AG08396 (cell line): ENCODE measurements at regions not wholly inside any gene's neighbourhood (a gene's known extent, or its start where the extent isn't known, plus 50 kb on each side); places are given as distances from the start of the nearest gene placed in this dataset.
"Not testable (repeated sequence)": the region's sequence is repeated elsewhere in the genome, so short reads cannot be mapped to it uniquely, and the experiment has no call there.

Experiments
- DNase-seq: peaks from one replicate; pipeline ENCODE4 v3.0.0; 2012; ENCODE audit warnings: low spot score, mixed read lengths

DNA sequence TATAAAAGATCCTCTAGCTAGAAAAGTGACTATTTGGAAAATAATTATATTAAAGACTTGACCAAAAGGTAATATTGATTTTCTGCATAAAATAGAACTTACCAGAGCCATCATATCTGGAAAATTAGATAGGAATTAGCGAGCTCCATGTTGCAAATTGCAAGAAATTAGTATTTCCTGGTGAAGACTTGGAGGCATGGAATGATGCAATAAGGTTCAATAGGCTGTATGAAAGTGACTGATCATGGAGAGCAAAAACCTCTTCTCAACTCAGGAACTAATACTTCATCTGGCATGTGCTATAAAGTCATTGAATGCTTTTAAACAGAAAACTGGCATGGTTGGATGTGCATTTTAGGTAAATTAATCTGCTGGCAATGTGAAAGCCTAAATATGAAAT, 66.3 kb upstream of the UFM1 start:
- no peak for DNase-seq

- no peak for DNase-seq
Measured at GRCh38 chr13:38265132-38265497, 84.5 kb upstream of the UFM1 start.

DNA sequence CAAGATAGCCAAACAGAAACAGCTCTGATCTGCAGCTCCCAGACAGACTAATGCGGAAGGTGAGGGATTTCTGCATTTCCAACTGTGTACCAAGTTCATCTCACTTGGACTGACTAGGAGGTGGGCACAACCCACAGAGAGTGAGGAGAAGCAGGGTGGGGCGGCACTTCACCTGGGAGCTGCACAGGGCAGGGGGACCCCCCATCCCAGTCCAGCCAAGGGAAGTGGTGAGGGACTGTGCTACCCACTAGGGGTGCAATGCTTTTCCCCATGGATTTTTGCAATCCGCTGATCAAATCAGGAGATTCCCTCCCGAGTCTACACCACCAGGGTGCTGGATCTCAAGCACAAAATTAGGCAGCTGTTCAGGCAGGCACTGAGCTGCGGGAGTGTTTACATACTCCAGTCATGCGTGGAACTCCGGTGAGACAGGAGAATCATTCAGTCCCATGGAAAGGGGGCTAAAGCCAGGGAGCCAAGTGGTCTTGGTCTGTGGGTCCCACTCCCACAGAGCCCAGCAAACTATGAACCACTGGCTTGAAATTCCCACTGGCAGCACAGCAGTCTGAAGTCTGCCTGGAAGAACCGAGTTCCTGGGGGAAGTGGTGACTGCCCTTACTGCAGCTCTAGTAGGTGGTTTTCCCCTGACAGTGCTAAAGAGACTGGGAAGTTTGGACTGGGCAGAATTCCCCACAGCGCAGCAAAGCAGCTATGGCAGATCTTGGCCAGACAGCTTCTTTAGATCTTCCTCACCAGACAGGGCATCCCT, 85.1 kb upstream of the UFM1 start:
- no peak for DNase-seq

DNA sequence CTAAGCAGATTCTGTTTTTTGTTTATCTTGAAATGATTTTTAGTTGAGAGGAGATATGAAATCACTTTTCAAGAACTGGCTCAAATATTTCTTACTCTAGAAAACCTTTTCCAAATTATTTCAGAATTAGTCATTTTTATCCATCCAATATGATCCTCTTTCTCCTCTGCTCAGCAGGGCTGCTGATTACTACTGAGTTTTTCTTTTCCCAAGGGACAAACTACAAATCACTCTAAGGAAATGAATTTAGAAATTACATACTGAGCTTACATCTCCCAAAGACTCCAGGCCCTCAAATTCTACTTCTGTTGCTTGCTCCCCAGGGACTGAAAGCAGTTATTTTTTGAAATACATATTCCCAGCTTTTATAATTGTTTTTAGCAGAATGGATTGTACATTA, 87.4 kb upstream of the UFM1 start:
- no peak for DNase-seq

- DNase-seq, result no peak
Measured at GRCh38 chr13:38255600-38255999, 94.1 kb upstream of the UFM1 start.

GRCh38 chr13:38239874-38240273, 109.8 kb upstream of the UFM1 start:
- DNase-seq, result no peak

GRCh38 chr13:38228322-38228721, 121.3 kb upstream of the UFM1 start:
- DNase-seq, result no peak

DNA sequence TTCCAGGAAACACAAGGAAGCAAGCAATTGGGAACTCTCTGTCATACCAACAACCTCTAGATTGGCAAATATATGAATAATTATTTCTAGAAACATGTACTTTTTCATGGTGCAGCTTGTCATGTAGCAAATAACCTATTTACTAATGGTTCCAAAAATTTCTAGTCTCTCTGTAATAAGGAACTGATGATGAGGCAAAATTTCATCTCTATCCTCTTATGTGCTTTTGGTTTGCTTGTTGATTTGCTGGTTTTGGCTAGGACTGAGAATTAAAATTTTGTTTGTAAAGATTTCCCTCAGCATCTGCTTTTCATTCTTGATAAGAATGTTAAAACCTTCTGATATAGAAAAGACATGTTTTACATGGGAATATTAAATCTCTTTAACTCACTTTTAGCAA, 123.2 kb upstream of the UFM1 start:
- DNase-seq, result no peak

GRCh38 chr13:38223089-38223488, 126.6 kb upstream of the UFM1 start:
- DNase-seq, result no peak

GRCh38 chr13:38221120-38221519, 128.5 kb upstream of the UFM1 start:
- DNase-seq, result not testable (repeated sequence)

GRCh38 chr13:38216181-38216580, 133.5 kb upstream of the UFM1 start:
- no peak for DNase-seq

DNA sequence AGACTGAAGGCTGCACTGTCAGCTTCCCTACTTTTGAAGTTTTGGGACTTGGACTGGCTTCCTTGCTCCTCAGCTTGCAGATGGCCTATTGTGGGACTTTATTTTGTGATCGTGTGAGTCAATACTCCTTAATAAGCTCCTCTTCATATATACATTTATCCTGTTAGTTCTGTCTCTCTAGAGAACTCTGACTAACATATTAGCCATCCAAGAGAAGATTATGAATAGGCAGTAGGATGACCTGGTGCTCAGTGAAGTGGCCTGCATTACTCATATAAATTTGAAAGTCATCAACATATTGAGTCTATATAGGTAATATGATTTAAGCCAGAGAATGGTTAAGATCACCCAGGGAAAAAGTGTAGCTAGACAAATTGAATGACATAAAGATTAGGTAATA, 136.3 kb upstream of the UFM1 start:
- DNase-seq, result no peak

- DNase-seq, result no peak
Measured at GRCh38 chr13:38210928-38211596, 138.6 kb upstream of the UFM1 start.

DNA sequence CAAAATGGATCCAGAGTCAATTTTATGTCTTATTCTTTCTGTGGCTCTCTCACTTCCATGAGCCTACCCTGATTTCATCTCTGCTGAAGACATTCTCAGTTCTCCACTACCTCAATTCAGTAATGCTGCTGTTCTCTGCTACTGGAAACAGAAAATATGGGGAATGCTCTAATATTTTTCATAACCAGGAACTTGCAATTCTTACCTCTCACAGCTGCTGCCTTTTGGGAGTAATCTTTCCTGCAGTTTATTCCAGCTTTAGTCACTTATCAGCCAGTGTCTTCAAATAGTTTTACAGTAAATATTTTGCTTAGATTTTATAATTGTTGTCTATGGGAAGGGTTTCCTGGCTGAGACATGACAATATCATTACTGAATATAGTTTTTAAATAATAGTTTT, 145.1 kb upstream of the UFM1 start:
- DNase-seq, result no peak

- no peak for DNase-seq
Measured at GRCh38 chr13:38202740-38203139, 146.9 kb upstream of the UFM1 start.

DNA sequence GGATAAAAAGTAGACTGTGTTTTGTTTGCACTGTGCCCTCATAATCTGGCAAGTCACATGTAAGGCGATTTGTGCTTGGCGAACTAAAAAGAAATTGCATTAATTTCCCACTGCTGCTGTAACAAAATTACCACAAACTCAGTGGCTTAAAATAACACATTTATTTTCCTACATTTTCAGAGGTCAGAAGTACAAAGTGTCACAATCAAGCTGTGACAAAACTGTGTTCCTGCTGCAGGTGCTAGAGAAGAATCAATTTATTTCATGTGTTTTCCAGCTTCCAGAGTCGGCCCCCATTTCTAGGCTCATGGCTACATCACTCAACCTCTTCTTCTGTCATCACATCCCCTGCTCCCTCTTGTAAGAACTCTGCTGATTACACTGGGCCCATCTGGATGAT, 158.6 kb upstream of the UFM1 start:
- DNase-seq, result no peak

DNA sequence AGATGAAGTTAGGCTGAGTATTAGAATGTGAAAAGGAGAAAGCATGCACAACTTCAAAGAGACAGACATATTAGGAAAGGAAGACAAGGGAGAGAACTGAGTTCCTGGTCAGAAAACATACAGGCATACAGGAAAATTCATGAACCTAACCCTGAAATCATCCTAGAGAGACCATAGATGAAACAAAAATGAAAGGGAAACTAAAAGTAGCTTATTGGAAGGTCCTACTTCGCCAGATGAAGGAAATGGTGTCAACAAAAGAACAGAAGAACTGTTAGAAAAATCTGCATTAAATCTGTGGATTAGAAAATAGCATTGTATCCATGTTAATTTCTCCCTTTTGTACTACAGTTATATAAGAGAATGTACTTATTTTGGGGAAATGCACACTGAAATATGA, 169.0 kb upstream of the UFM1 start:
- DNase-seq, result no peak

DNA sequence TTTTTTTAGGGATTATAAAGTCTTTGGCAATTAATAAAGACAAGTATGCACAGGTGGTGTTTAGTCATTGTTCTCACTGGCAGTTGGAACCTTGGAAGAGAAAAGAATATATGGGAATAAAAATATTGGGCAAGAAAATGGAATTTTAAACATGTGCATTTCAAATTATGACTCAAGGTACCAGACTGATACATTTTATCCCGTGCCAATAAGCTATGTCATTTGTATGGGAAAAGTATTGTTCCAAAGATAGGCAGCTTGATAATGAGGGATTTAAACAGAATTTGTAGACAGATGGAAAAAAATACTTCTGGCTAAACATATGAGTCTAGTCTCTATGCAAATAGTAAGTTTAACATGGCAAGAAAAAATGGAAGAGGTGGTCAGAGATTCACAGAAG, 169.5 kb upstream of the UFM1 start:
- no peak for DNase-seq

- DNase-seq, result no peak
Measured at GRCh38 chr13:38176664-38177063, 173.0 kb upstream of the UFM1 start.

DNA sequence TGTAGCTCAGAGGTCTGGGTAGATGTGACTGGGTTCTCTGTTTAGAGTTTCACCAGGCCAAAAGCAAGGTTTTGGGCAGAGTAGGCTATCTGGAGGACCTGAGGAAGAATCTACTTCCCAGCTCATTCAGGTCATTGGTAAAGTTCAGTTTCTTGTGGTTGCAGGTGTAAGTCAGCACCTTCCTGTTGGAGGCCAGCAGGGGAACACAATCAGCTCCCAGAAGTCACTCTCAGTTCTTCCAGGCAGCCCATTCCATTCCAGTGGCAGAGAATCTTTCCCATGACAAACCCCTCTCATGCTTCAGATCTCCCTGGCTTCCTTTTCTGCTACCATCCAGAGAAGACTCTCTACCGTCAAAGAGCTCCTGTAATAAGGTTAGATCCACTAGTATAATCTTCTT, 176.2 kb upstream of the UFM1 start:
- no peak for DNase-seq

DNA sequence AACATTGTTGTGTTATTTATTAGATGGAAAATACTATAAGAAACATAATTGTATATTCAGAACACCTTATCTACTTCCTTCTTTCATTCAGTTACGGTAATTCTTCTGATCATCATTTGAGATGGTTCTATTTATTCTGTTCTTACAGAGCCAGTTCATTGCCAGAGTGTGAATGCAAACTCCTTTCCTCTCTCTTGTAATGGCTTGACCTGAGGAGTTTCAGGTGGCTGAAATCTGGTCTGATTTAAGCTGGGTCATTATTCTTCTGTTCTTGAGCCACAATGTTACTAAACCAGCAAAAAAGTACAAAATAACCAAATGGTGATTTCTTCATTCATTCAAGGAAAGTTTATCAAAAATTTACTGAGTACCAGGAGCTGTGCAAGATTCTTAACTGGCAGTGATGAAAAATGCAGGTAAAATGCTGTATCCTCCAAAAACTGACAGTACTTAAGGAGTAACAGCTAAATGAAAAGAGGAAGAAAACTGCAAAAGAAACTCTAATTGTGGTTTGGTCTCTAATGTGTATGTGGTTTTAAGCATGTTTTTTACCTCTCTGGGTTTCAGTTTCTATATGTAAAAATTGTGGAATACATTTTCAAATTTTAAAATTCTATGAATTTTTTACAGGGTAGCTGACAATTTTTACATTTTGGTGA, 182.4 kb upstream of the UFM1 start:
- DNase-seq, result no peak

DNA sequence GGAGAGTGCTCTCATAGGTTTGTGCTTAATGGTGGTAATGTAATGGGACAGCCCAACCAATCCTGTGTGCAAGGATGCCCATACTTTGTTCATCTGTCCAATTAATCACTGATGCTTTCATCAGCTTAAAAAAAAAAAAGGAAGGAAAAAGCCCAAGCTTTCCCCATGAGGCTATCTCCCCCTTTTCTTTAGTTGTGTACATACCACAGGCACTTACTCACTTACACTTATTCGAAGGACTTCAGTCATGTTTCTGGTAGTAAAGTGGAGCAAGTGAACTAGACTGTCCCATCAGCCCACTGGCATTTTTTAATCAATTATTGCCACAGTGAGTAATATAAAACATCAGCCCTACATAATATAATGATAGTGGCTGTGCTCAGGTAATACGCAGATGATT, 183.5 kb upstream of the UFM1 start:
- DNase-seq, result peak; percentile 2

- DNase-seq, result no peak
Measured at GRCh38 chr13:38160131-38160530, 189.5 kb upstream of the UFM1 start.

DNA sequence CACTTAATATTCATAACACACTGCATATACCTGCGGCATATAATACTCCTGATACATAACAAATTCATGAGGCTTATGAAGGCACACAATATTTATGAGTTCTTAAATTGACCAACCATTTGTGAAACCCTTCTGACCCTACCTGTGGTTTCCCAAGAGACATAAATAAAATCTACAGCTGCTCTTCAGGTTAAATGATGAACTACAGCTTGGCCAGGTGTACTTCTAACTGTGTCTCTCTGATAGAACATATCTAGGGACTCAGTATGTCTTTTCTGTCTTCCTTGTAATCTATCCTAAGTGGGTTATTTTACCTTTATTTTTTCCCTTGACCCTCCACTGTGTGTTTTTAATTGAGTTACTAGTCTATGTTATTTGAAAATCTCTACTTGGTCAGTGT, 189.9 kb upstream of the UFM1 start:
- DNase-seq, result no peak
